LNCaP clone FGC (cell line): ENCODE measurements at regions not wholly inside any gene's neighbourhood (a gene's known extent, or its start where the extent isn't known, plus 50 kb on each side); places are given as distances from the start of the nearest gene placed in this dataset.

Source experiments
- DNase-seq: peaks from one replicate; pipeline ENCODE4 v3.0.0-alpha.2; 2011; ENCODE audit warnings: low read depth
- H3K4me3 ChIP-seq: 2 replicates; pipeline ENCODE4 v1.5.1; 2011; ENCODE audit warnings: mild to moderate bottlenecking, low read depth, low read length, control low read depth
- CTCF ChIP-seq: IDR thresholded peaks from 2 replicates; pipeline ENCODE4 v1.5.1; 2012; ENCODE audit warnings: mild to moderate bottlenecking; ENCODE audit not compliant: control insufficient read depth, insufficient read depth; ENCODE audit errors: extremely low read depth

GRCh38 chr10:52627279-52627678 lies 145.3 kb downstream of the MBL2 start:
- TF ChIP-seq CTCF = no peak
- no peak overlapping the region for H3K4me3 ChIP-seq
- DNase-seq = no peak

DNA sequence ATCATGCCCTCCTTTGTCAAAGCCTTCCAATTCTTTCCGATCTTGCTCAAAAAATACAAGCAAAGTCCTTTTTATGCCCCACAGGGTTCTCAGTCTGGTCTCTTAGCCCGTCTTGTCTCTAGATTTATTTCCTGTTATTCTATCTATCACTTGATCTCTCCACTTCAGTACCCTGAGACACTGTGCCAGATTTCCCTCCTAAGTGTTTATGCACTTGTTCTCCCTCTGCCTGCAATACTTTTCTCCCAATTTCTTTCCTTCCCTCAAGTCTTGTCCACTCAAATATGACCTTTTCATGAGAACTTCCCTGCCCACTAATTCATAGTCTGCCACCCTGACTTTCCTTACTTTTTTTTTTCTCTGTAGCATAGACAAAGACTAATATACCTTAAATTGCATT lies 141.4 kb downstream of the MBL2 start:
- DNase-seq = no peak
- no peak overlapping the region for H3K4me3 ChIP-seq
- no peak for TF ChIP-seq CTCF

DNA sequence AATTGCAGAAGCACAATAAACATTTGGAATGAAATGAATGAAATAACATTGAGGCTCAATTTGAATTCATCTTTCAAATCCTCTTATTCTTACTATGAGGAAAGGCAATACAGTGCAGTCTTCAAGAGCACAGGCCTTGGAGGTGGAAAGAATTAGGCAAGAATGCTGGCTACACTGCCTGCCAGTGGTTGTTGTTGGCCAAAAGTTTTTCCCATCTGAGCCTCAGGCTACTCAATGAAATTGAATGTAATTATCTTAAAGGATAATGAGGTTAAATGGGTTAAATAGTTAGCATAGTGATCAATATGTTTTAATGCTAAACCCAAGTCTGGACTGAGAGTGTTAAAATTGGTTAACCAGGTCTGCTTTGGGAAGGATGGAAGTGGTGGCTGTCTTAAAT lies 140.9 kb downstream of the MBL2 start:
- TF ChIP-seq CTCF = no peak
- no peak for DNase-seq
- H3K4me3 ChIP-seq = no peak overlapping the region

DNA sequence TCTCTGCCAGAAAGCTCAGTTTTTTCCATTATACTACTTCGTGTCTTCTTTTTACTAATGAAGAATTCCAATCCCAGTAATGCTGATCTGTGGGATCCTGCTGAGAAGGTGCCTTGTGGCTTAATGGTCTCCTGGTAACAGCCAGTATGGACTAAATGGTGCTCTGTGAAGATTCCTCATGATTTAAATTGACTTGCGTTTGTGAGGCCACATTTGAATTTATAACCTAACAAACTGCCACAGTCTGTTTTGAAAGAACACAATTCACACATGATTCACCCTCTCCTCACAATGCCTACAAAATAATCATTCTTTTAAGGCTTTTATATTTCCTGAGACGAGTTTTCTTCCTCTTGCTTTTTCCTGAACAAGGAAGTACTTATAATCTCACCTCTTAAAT lies 140.0 kb downstream of the MBL2 start:
- no peak overlapping the region for H3K4me3 ChIP-seq
- TF ChIP-seq CTCF = no peak
- DNase-seq = no peak

DNA sequence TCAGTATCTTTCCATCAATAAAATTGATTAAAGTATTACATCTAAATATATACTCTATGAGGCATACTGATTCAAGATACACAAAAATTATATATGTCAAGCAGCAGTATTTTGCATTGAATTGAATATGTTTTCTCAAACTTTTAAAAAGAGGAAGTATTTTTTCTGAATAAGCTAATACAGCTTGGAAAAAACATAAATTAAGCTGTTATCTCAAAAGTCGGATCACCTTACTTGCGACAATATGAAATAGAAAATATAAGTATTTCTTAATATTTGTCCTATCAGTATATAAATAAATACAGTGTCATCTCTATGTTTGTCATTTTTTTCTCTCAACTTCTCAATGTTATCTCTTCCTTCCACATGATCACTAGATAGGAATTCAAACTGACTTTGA lies 139.3 kb downstream of the MBL2 start:
- TF ChIP-seq CTCF = no peak
- no peak for DNase-seq
- H3K4me3 ChIP-seq = no peak overlapping the region

DNA sequence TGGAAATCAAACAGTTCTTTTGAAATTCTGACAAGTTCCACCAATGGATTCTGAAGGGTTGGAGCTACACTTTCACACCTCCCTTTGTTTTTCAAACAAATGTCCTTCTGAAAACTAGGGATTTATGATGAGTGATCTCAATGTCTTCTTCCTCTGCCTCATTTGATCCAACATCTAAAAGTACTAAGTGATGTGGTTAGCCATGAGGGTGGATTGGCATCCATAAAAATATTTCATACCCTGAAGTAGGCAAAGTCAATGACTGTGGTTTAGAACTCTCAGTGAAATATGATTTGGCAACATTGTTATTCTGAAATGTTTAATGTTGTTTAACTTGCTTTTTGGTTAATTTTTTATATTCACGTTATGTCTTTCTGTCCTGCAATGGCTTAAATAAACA lies 136.9 kb downstream of the MBL2 start:
- no peak overlapping the region for H3K4me3 ChIP-seq
- no peak for DNase-seq
- no peak for TF ChIP-seq CTCF

DNA sequence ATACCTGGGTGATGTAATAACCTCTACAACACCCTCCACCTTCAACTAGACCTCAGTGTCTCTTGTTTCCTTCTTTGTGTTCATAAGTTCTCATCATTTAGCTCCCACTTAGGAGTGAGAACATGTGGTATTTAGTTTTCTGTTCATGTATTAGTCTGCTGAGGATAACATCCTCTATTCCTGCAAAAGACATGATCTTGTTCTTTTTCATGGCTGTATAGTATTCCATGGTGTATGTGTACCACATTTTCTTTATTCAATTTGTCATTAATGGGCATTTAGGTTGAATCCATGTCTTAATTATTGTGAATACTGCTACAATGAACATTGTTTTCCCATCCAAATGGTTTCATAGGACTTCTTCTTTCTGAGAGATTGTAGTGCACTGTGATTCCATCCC lies 135.7 kb downstream of the MBL2 start:
- H3K4me3 ChIP-seq = no peak overlapping the region
- no peak for TF ChIP-seq CTCF
- DNase-seq = no peak
